ENCODE measurements at regions not wholly inside any gene's neighbourhood (a gene's known extent, or its start where the extent isn't known, plus 50 kb on each side); places are given as distances from the start of the nearest gene placed in this dataset.

- TF ChIP-seq POLR2AphosphoS5 (IDR thresholded peaks at IDR 0.05) (no peak), CTCF (IDR thresholded peaks at IDR 0.05) (no peak), POLR2A (IDR thresholded peaks at IDR 0.05) (no peak), EP300 (IDR thresholded peaks at IDR 0.05) (no peak)
These were observed 158.1 kb downstream of the KATNAL1 start for GRCh38 chr13:30149248-30149647.
